Right atrium auricular region (tissue), 2 donors: ENCODE measurements at regions not wholly inside any gene's neighbourhood (a gene's known extent, or its start where the extent isn't known, plus 50 kb on each side); places are given as distances from the start of the nearest gene placed in this dataset.

Source experiments
- DNase-seq: peaks from one replicate; pipeline ENCODE4 v3.0.0-alpha.2; 2019; ENCODE audit warnings: low spot score
- H3K27ac ChIP-seq, 2 donors: fragments of 200-600 bp; sonication (generic); 1 replicate in 1 of 2; 2 replicates in 1 of 2; pipeline ENCODE4 v1.5.1; 2016 to 2019
- H3K27me3 ChIP-seq, 2 donors: fragments of 200-600 bp; sonication (generic); one replicate each; pipeline versions ENCODE4 v1.5.1 to v1.6.0; 2017 to 2019
- H3K36me3 ChIP-seq: fragments of 200-600 bp; sonication (generic); one replicate; pipeline ENCODE4 v1.5.1; 2016
- H3K4me1 ChIP-seq, 2 donors: fragments of 200-600 bp; sonication (generic); one replicate each; pipeline versions ENCODE4 v1.5.1 to v1.6.0; 2017 to 2019
- H3K4me3 ChIP-seq, 2 donors: fragments of 200-600 bp; sonication (generic); 1 replicate in 1 of 2; 2 replicates in 1 of 2; pipeline ENCODE4 v1.5.1; 2017 to 2019; ENCODE audit warnings: mild to moderate bottlenecking in 1 of 2, moderate library complexity in 1 of 2
- H3K9me3 ChIP-seq, 2 donors: fragments of 200-600 bp; sonication (generic); one replicate each; pipeline ENCODE4 v1.5.1; 2019
- CTCF ChIP-seq, 2 donors: fragments of 200-600 bp; sonication (generic); IDR thresholded peaks; one replicate each; pipeline ENCODE4 v1.5.1; 2019; ENCODE audit warnings: antibody characterized with exemption in 2 of 2

- Histone ChIP-seq H3K27me3 (peaks cover 22 to 63% of the 10 kb centered on the region in 2 donors), H3K9me3 (no peaks in the 10 kb centered on the region), H3K27ac (no peak overlapping the region), H3K4me3 (no peak overlapping the region), H3K36me3 (no peaks in the 10 kb centered on the region), H3K4me1 (peaks cover 0 to 8% of the 10 kb centered on the region in 2 donors)
- TF ChIP-seq CTCF (IDR thresholded peaks at IDR 0.05) = no peak
- DNase-seq = no peak
These were observed 113.1 kb downstream of the TRIM27 start for GRCh38 chr6:28810659-28811053.

GRCh38 chr6:28811873-28812272 is 111.9 kb downstream of the TRIM27 start:
- TF ChIP-seq CTCF (IDR thresholded peaks at IDR 0.05) = no peak
- H3K4me3 ChIP-seq = no peak overlapping the region
- no peaks in the 10 kb centered on the region for H3K36me3 ChIP-seq
- no peak for DNase-seq
- peaks cover 22 to 65% of the 10 kb centered on the region in 2 donors for H3K27me3 ChIP-seq
- no peak overlapping the region for H3K27ac ChIP-seq
- peaks cover 0 to 8% of the 10 kb centered on the region in 2 donors for H3K4me1 ChIP-seq
- no peaks in the 10 kb centered on the region for H3K9me3 ChIP-seq

GRCh38 chr6:28812778-28813569 is 110.8 kb downstream of the TRIM27 start:
- no peak for DNase-seq
- Histone ChIP-seq H3K27me3 (peaks cover 24 to 67% of the 10 kb centered on the region in 2 donors), H3K4me1 (peaks cover 0 to 8% of the 10 kb centered on the region in 2 donors), H3K27ac (no peak overlapping the region), H3K9me3 (no peaks in the 10 kb centered on the region), H3K36me3 (no peaks in the 10 kb centered on the region), H3K4me3 (no peak overlapping the region)
- no peak for TF ChIP-seq CTCF (IDR thresholded peaks at IDR 0.05)

GRCh38 chr6:28814032-28814976 is 109.5 kb downstream of the TRIM27 start:
- DNase-seq = no peak
- TF ChIP-seq CTCF (IDR thresholded peaks at IDR 0.05) = no peak
- no peak overlapping the region for H3K4me3 ChIP-seq
- H3K9me3 ChIP-seq = no peaks in the 10 kb centered on the region
- peaks cover 22 to 63% of the 10 kb centered on the region in 2 donors for H3K27me3 ChIP-seq
- no peaks in the 10 kb centered on the region for H3K36me3 ChIP-seq
- peaks cover 0 to 8% of the 10 kb centered on the region in 2 donors for H3K4me1 ChIP-seq
- H3K27ac ChIP-seq = no peak overlapping the region

DNA sequence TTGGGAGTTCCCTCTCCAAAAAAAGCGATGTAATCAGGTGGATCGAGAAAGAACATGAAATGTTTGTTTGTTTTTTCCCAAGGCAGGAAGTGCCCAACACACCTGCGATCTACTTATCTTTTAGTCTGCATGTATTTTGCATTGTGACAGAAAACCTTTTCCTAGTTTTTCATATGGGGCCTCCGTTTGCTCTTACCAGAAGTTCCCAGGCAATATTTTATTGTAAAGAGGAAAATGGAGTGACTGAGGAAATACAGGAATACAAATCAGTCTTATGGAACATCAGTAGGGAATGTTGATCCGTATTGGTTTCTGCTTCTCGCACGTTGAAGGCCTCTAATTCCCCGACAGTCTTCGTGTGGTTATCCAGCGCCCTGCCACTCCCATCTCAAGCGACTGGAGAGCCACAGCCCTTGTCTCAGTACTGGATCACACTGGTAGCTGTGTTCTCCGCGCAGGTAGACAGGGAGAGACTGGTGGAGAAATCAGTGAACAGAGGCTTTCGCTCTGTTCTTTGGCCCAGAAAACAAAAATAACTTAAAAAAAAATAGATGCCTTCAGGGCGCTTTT is 107.4 kb downstream of the TRIM27 start:
- no peak overlapping the region for H3K4me3 ChIP-seq
- DNase-seq = no peak
- peaks cover 19 to 51% of the 10 kb centered on the region in 2 donors for H3K27me3 ChIP-seq
- H3K27ac ChIP-seq = no peak overlapping the region
- no peaks in the 10 kb centered on the region for H3K36me3 ChIP-seq
- H3K4me1 ChIP-seq = no peaks in the 10 kb centered on the region
- no peak for TF ChIP-seq CTCF (IDR thresholded peaks at IDR 0.05)
- no peaks in the 10 kb centered on the region for H3K9me3 ChIP-seq
